ENCODE measurements at regions not wholly inside any gene's neighbourhood (a gene's known extent, or its start where the extent isn't known, plus 50 kb on each side); places are given as distances from the start of the nearest gene placed in this dataset.

DNA sequence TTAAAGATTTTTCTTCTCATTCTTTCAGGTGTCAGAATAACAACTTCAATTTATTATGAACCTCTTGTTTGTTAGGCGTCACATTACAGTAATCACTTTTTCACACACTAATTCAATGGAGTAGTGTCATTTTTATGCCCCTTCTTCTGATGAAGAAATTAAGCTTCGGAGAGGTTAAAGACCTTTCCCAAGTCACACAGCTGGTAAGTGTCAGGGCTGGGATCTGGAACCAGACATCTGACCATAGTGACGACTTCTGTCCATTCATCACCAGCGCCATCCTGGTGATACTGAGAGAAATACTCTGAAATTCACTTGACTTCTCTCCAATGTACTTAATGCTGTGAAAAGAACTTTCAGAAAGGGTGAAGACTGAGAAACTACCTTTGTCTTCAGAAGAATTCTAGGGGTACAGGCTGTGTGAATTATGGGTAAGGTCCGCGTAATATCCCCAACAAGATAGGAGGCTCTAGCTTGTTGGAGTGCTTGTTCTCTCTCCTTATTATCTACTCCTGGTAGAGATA, 173.8 kb downstream of the GAS1 start:
- TF ChIP-seq RCOR1 (IDR thresholded peaks at IDR 0.05; ENCODE audit: insufficient replicate concordance, low read length), result no peak
- no peak for TF ChIP-seq POLR2A (IDR thresholded peaks at IDR 0.05; ENCODE audit: low read depth, low read length)
- TF ChIP-seq NFE2L2 (IDR thresholded peaks at IDR 0.05; ENCODE audit: low read depth, low read length), result no peak
- TF ChIP-seq RFX5 (IDR thresholded peaks at IDR 0.05; ENCODE audit: low read depth, low read length), result no peak
- no peak for TF ChIP-seq CTCF (conservative IDR thresholded peaks at IDR 0.05; ENCODE audit: low read depth, low read length)
- TF ChIP-seq, protein P1, sequence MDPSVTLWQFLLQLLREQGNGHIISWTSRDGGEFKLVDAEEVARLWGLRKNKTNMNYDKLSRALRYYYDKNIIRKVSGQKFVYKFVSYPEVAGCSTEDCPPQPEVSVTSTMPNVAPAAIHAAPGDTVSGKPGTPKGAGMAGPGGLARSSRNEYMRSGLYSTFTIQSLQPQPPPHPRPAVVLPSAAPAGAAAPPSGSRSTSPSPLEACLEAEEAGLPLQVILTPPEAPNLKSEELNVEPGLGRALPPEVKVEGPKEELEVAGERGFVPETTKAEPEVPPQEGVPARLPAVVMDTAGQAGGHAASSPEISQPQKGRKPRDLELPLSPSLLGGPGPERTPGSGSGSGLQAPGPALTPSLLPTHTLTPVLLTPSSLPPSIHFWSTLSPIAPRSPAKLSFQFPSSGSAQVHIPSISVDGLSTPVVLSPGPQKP (IDR thresholded peaks at IDR 0.05; ENCODE audit: borderline replicate concordance, low read depth, low read length), result no peak
- TF ChIP-seq MAFK (IDR thresholded peaks at IDR 0.05; ENCODE audit: low read depth, low read length), result no peak
- TF ChIP-seq, protein P2, sequence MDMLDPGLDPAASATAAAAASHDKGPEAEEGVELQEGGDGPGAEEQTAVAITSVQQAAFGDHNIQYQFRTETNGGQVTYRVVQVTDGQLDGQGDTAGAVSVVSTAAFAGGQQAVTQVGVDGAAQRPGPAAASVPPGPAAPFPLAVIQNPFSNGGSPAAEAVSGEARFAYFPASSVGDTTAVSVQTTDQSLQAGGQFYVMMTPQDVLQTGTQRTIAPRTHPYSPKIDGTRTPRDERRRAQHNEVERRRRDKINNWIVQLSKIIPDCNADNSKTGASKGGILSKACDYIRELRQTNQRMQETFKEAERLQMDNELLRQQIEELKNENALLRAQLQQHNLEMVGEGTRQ (IDR thresholded peaks at IDR 0.05; ENCODE audit: low read depth, low read length), result no peak
- TF ChIP-seq MAZ (IDR thresholded peaks at IDR 0.05; ENCODE audit: borderline replicate concordance, low read depth, low read length), result no peak
- TF ChIP-seq SMC3 (IDR thresholded peaks at IDR 0.05; ENCODE audit: low read depth, low read length), result no peak
- TF ChIP-seq MXI1 (IDR thresholded peaks at IDR 0.05; ENCODE audit: borderline replicate concordance, low read depth, low read length), result no peak
- TF ChIP-seq RAD21 (IDR thresholded peaks at IDR 0.05; ENCODE audit: low read length), result no peak
- no peak for TF ChIP-seq CEBPB (IDR thresholded peaks at IDR 0.05; ENCODE audit: low read depth, low read length)
- no peak for TF ChIP-seq BHLHE40 (IDR thresholded peaks at IDR 0.05; ENCODE audit: low read depth, low read length)
